HL-60 (cell line): ENCODE measurements at regions not wholly inside any gene's neighbourhood (a gene's known extent, or its start where the extent isn't known, plus 50 kb on each side); places are given as distances from the start of the nearest gene placed in this dataset.

ENCODE experiments used
- DNase-seq, 2 experiments: peaks; one replicate each; pipeline ENCODE4 v3.0.0-alpha.2; 2010 to 2020; ENCODE audit warnings: low read depth in 1 of 2, low spot score in 1 of 2
- H3K27ac ChIP-seq: fragments of 250-450 bp; sonication (Bioruptor Pico); replicated peaks from 2 replicates; pipeline ENCODE4 v1.5.1; 2020; ENCODE audit warnings: mild to moderate bottlenecking, moderate library complexity
- H3K27me3 ChIP-seq: fragments of 250-450 bp; sonication (Bioruptor Pico); 2 replicates; pipeline ENCODE4 v1.5.1; 2021; ENCODE audit warnings: mild to moderate bottlenecking, moderate library complexity; ENCODE audit not compliant: insufficient read depth, poor library complexity, severe bottlenecking
- H3K4me3 ChIP-seq: replicated peaks from 2 replicates; pipeline ENCODE4 v1.5.1; 2011; ENCODE audit warnings: mild to moderate bottlenecking, control low read depth, low read length; ENCODE audit not compliant: insufficient read depth
- GABPA ChIP-seq: IDR thresholded peaks from 2 replicates; pipeline ENCODE4 v1.6.1; 2012; ENCODE audit warnings: low read depth
- POLR2AphosphoS5 ChIP-seq: IDR thresholded peaks from 2 replicates; pipeline ENCODE4 v1.6.1; 2012; ENCODE audit warnings: low read depth
- SPI1 ChIP-seq: IDR thresholded peaks from 2 replicates; pipeline ENCODE4 v1.6.1; 2012; ENCODE audit warnings: low read depth, mild to moderate bottlenecking, borderline replicate concordance
- TF ChIP-seq, protein P1 (sequence below): IDR thresholded peaks from 2 replicates; pipeline ENCODE4 v1.6.1; 2012; ENCODE audit warnings: low read depth; ENCODE audit not compliant: insufficient replicate concordance
- TF ChIP-seq, protein P2 (sequence below): IDR thresholded peaks from one replicate; pipeline ENCODE4 v1.5.1; 2011; ENCODE audit warnings: low read length, control low read depth, inconsistent platforms; ENCODE audit not compliant: insufficient read depth

DNA sequence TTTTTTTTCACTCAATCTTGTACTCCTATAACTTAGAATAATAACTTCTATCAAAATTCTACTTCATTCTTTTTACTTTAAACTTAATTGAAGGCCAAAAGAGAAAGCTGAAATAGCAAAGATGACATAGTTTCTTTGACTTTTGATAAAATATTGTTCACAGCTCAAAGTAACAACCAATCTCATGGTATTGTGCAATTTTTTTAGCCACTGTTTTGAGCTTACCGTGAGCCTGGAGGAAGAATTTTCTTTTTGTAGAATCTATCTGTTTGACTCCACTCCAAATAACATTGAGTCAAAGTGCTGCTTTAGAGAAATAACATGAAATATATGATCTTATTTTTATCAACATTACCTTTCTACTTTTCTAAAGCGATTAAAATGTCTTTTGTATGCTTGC lies 903.9 kb upstream of the FOXG1 start:
- TF ChIP-seq, protein P1, sequence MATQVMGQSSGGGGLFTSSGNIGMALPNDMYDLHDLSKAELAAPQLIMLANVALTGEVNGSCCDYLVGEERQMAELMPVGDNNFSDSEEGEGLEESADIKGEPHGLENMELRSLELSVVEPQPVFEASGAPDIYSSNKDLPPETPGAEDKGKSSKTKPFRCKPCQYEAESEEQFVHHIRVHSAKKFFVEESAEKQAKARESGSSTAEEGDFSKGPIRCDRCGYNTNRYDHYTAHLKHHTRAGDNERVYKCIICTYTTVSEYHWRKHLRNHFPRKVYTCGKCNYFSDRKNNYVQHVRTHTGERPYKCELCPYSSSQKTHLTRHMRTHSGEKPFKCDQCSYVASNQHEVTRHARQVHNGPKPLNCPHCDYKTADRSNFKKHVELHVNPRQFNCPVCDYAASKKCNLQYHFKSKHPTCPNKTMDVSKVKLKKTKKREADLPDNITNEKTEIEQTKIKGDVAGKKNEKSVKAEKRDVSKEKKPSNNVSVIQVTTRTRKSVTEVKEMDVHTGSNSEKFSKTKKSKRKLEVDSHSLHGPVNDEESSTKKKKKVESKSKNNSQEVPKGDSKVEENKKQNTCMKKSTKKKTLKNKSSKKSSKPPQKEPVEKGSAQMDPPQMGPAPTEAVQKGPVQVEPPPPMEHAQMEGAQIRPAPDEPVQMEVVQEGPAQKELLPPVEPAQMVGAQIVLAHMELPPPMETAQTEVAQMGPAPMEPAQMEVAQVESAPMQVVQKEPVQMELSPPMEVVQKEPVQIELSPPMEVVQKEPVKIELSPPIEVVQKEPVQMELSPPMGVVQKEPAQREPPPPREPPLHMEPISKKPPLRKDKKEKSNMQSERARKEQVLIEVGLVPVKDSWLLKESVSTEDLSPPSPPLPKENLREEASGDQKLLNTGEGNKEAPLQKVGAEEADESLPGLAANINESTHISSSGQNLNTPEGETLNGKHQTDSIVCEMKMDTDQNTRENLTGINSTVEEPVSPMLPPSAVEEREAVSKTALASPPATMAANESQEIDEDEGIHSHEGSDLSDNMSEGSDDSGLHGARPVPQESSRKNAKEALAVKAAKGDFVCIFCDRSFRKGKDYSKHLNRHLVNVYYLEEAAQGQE, result no peak
- TF ChIP-seq, protein P2, sequence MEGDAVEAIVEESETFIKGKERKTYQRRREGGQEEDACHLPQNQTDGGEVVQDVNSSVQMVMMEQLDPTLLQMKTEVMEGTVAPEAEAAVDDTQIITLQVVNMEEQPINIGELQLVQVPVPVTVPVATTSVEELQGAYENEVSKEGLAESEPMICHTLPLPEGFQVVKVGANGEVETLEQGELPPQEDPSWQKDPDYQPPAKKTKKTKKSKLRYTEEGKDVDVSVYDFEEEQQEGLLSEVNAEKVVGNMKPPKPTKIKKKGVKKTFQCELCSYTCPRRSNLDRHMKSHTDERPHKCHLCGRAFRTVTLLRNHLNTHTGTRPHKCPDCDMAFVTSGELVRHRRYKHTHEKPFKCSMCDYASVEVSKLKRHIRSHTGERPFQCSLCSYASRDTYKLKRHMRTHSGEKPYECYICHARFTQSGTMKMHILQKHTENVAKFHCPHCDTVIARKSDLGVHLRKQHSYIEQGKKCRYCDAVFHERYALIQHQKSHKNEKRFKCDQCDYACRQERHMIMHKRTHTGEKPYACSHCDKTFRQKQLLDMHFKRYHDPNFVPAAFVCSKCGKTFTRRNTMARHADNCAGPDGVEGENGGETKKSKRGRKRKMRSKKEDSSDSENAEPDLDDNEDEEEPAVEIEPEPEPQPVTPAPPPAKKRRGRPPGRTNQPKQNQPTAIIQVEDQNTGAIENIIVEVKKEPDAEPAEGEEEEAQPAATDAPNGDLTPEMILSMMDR, result no peak
- no peak for TF ChIP-seq SPI1
- TF ChIP-seq GABPA, result no peak
- no peak for TF ChIP-seq POLR2AphosphoS5
- no peaks in the 10 kb centered on the region for H3K27me3 ChIP-seq
- no peak overlapping the region for H3K4me3 ChIP-seq
- DNase-seq, result no peak
- no peak overlapping the region for H3K27ac ChIP-seq

GRCh38 chr14:27863166-27863565 lies 903.4 kb upstream of the FOXG1 start:
- DNase-seq, result no peak
- Histone ChIP-seq H3K27ac (no peak overlapping the region), H3K27me3 (no peaks in the 10 kb centered on the region), H3K4me3 (no peak overlapping the region)
- TF ChIP-seq GABPA (no peak), SPI1 (no peak), POLR2AphosphoS5 (no peak)
- TF ChIP-seq, protein P1, result no peak

DNA sequence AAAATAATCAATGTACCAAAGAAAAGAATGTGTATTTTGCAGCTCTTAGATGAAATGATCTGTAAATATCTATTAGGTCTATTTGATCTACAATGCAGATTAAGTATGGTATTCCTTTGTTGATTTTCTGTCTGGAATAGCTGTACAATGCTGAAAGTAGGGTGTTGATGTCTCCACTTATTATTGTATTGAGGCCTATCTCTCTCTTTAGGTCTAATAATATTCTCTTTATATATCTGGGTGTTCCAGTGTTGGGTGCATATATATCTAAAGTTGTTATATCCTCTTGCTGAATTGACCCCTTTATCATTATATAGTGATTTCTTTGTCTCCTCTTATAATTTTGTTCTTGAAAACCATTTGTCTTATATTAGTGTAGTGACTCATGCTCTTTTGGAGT lies 885.5 kb upstream of the FOXG1 start:
- Histone ChIP-seq H3K4me3 (no peak overlapping the region), H3K27ac (no peak overlapping the region), H3K27me3 (no peaks in the 10 kb centered on the region)
- TF ChIP-seq POLR2AphosphoS5, result no peak
- DNase-seq, result no peak

DNA sequence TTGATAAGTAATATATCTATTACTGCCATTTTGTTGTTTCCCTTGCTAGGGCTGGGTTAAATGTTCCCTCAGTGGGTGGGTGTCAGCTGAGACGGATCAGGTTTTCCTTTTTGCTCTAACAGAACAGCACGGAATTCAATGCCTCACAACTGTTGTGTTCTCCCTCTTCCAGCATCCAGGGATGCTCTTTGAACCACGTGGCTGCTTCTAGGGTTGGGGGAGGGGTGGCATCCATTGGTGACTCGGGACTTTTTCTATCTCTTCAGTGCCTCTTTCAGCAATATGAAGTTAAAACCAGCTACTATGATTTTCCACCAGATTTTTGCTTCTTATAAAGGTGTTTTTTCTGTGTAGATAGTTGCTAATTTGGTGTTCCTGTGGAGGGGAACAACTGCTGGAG lies 884.9 kb upstream of the FOXG1 start:
- DNase-seq, result no peak
- H3K4me3 ChIP-seq, result no peak overlapping the region
- TF ChIP-seq SPI1, result no peak
- no peak for TF ChIP-seq POLR2AphosphoS5
- no peak for TF ChIP-seq GABPA
- TF ChIP-seq, protein P1, result no peak
- TF ChIP-seq, protein P2, result no peak

More for the DNA sequence above, 884.9 kb upstream of the FOXG1 start:
- H3K27me3 ChIP-seq, result no peaks in the 10 kb centered on the region
- H3K27ac ChIP-seq, result no peak overlapping the region
